NCI-H146 (cell line): ENCODE measurements at regions not wholly inside any gene's neighbourhood (a gene's known extent, or its start where the extent isn't known, plus 50 kb on each side); places are given as distances from the start of the nearest gene placed in this dataset.

Experiments
- DNase-seq: peaks from one replicate; lab custom pipeline; 2025; lab: John Stamatoyannopoulos, UW

DNA sequence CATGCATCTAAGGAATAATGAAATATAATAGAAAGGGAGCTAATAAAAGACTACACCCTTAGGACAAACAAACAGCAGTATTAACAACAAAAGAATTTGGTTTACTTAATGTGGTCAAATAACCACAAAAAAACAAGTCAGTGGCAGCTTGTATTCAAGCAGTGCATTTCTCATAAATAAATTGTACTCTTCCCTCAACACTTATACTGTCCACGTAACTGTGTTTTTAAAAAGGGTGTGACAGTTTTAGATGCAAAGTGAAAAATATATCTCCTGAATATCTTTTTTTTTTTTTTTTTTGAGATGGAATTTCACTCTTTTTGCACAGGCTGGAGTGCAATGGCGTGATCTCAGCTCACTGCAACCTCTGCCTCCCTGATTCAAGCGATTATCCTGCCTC, 698.2 kb upstream of the CADM2 start:
- DNase-seq, result no peak

DNA sequence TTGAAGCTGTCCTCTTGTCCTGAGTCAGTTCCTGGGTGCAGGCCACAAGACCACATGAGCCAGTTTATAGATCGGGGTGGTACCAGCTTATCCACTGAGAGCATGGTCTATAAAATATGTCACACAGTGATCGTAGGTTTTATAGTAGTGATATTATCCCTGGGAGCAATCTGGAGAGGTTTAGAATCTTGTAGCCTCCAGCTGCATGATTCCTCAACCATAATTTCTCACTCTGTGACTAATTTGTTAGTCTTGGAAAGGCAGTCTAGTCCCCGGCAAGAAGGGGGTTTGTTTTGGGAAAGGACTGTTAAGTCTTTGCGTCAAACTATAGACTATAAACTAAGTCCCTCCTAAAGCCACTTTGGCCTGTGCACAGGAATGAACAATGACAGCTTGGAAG, 693.0 kb upstream of the CADM2 start:
- no peak for DNase-seq

GRCh38 chr3:84275532-84275931, 683.3 kb upstream of the CADM2 start:
- DNase-seq, result no peak

DNA sequence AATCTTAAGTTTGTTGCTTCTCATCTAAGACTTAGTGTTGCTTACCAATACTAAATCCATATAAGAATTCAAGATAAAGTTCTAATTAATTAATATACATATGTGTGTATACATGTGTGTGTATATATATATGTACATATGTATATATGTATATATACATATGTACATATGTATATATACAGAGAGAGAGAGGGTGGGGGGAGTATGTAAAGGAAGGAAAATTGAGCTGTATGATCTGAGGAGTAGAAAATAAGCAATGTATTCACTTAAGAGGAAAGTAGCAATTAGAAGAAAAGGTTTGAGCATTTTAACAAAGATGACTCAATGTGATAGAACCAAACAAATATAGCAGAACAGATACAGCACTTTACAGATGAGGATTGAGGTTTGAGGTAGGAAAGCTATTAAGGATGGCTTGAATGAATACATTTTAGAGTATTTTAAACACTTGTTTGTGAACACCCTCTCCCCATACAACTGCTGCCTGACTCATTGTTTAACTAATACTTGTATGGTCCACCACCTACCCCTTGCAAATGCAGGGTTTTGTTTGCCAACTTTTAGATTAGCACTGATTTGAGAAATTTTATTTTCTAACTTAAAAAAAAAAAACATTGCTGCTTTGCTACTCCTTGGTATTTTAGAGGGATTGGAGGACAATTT, 681.1 kb upstream of the CADM2 start:
- no peak for DNase-seq

GRCh38 chr3:84292128-84292527, 666.7 kb upstream of the CADM2 start:
- DNase-seq, result no peak

GRCh38 chr3:84299329-84299728, 659.5 kb upstream of the CADM2 start:
- no peak for DNase-seq

- DNase-seq, result no peak
These were observed 654.6 kb upstream of the CADM2 start for GRCh38 chr3:84304214-84304613.

DNA sequence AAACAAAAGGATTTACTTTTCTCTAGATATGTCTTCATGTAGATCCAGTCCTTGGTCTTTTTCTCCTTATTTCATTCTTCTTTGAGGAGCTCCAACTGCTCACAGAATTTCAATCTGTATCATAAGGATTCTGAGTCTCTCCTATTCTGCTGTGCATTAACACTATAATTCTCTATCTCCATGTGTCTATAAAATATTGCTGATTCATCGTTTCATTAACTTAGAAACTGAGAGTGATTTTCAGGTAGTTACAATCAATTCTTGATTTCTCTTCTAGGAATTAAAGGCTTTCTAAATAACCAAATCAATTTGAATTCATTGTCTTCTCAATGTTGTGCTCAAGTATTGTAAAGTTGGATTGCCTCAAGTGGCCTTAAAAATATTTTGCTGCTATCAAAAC, 651.5 kb upstream of the CADM2 start:
- DNase-seq, result no peak

DNA sequence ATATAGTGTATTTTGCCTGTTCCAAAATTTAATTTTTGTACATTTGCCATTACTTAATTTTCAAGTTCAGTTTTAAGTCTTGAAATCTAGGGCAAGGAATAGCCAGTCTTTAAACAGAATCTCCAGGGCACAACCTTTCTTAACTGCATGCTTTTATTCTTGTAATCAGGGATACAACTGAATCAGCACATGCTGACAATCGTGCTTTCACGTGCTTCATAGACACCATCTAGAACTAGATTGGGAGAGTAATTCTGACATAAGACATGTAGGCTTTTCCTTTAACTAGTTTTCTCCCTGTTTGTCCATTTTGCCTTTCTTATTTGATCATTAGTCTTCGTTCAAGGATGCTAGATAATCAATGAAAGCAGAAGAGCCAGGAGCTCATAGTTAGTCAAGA, 650.4 kb upstream of the CADM2 start:
- no peak for DNase-seq

- no peak for DNase-seq
These were observed 640.4 kb upstream of the CADM2 start for GRCh38 chr3:84318273-84318809.

DNA sequence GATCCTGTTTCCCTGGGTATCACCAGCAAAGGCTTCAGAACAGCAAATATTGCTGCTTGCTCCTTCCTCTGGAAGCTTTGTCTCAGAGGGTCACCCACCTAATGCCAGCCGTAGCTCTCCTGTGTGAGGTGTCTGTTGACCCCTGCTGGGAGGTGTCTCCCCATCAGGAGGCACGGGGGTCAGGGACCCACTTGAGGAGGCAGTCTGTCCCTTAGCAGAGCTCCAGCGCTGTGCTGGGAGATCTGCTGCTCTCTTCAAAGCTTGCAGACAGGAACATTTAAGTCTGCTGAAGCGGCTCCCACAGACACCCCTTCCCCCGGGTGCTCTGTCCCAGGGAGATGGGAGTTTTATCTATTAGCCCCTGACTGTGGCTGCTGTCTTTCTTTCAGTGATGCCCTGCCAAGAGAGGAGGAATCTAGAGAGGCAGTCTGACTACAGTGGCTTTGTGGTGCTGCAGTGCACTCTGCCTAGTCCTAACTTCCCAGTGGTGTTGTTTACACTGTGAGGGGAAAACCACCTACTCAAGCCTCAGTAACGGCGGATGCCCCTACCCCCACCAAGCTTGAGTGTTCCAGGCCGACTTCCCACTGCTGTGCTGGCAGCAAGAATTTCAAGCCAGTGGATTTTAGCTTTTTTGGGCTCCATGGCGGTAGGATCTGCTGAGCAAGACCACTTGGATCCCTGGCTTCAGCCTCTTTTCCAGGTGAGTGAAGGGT, 593.1 kb upstream of the CADM2 start:
- DNase-seq, result peak; percentile 54
